ENCODE measurements at regions not wholly inside any gene's neighbourhood (a gene's known extent, or its start where the extent isn't known, plus 50 kb on each side); places are given as distances from the start of the nearest gene placed in this dataset.

GRCh38 chr4:123785538-123785937 is 388.9 kb downstream of the SPRY1 start:
- Histone ChIP-seq H3K4me3 (replicated peaks in 1 of 4; ENCODE audit: control extremely low read depth in 1 of 4, insufficient read depth in 1 of 4, low read depth in 3 of 4, low read length in 4 of 4) (peak overlapping the region in 1 of 4 experiments; percentile 3), H2AFZ (ENCODE audit: low read length) (no peak overlapping the region), H3K9me3 (ENCODE audit: control insufficient read depth, insufficient read depth, low read depth, low read length) (no peaks in the 10 kb centered on the region), H3K4me1 (ENCODE audit: control insufficient read depth, extremely low read depth, insufficient read depth, low read length) (peaks cover 32% of the 10 kb centered on the region), H3K79me2 (ENCODE audit: control insufficient read depth, insufficient read depth, low read length) (no peaks in the 10 kb centered on the region), H3K27me3 (ENCODE audit: control insufficient read depth, insufficient read depth, low read length) (no peaks in the 10 kb centered on the region), H3K4me2 (ENCODE audit: extremely low read depth, insufficient read depth, low read length) (peak overlapping the region; percentile 13), H3K27ac (ENCODE audit: insufficient read depth, low read length) (peak overlapping the region; percentile 76), H3K9ac (ENCODE audit: insufficient read depth, low read length) (no peak overlapping the region), H4K20me1 (ENCODE audit: control insufficient read depth, extremely low read depth, insufficient read depth, low read length) (no peaks in the 10 kb centered on the region), H3K36me3 (ENCODE audit: control insufficient read depth, insufficient read depth, low read length) (no peaks in the 10 kb centered on the region)
- TF ChIP-seq CTCF (conservative IDR thresholded peaks at IDR 0.05 in 1 of 2, IDR thresholded peaks at IDR 0.05 in 1 of 2; ENCODE audit: low read depth in 1 of 2, low read length in 2 of 2) (no peak), EZH2 (IDR thresholded peaks at IDR 0.05; ENCODE audit: low read length, missing control alignments) (no peak)
- DNase-seq (ENCODE audit: low read depth in 2 of 2) = peak; percentile 88 to 99

GRCh38 chr4:123786163-123786915 is 389.7 kb downstream of the SPRY1 start:
- peak overlapping the region; percentile 76 for H3K27ac ChIP-seq (ENCODE audit: insufficient read depth, low read length)
- peak overlapping the region; percentile 13 for H2AFZ ChIP-seq (ENCODE audit: low read length)
- H3K79me2 ChIP-seq (ENCODE audit: control insufficient read depth, insufficient read depth, low read length) = no peaks in the 10 kb centered on the region
- TF ChIP-seq EZH2 (IDR thresholded peaks at IDR 0.05; ENCODE audit: low read length, missing control alignments) (no peak), CTCF (conservative IDR thresholded peaks at IDR 0.05 in 1 of 2, IDR thresholded peaks at IDR 0.05 in 1 of 2; ENCODE audit: low read depth in 1 of 2, low read length in 2 of 2) (no peak)
- H3K36me3 ChIP-seq (ENCODE audit: control insufficient read depth, insufficient read depth, low read length) = no peaks in the 10 kb centered on the region
- peaks cover 32% of the 10 kb centered on the region for H3K4me1 ChIP-seq (ENCODE audit: control insufficient read depth, extremely low read depth, insufficient read depth, low read length)
- H3K9ac ChIP-seq (ENCODE audit: insufficient read depth, low read length) = no peak overlapping the region
- H3K4me2 ChIP-seq (ENCODE audit: extremely low read depth, insufficient read depth, low read length) = peak overlapping the region; percentile 46
- H3K4me3 ChIP-seq (replicated peaks in 1 of 4; ENCODE audit: control extremely low read depth in 1 of 4, insufficient read depth in 1 of 4, low read depth in 3 of 4, low read length in 4 of 4) = no peak overlapping the region
- H3K9me3 ChIP-seq (ENCODE audit: control insufficient read depth, insufficient read depth, low read depth, low read length) = no peaks in the 10 kb centered on the region
- no peaks in the 10 kb centered on the region for H3K27me3 ChIP-seq (ENCODE audit: control insufficient read depth, insufficient read depth, low read length)
- no peaks in the 10 kb centered on the region for H4K20me1 ChIP-seq (ENCODE audit: control insufficient read depth, extremely low read depth, insufficient read depth, low read length)
- peak; percentile 17 to 51 for DNase-seq (ENCODE audit: low read depth in 2 of 2)

- peak overlapping the region; percentile 46 for H3K4me2 ChIP-seq (ENCODE audit: extremely low read depth, insufficient read depth, low read length)
- H3K4me3 ChIP-seq (replicated peaks in 1 of 4; ENCODE audit: control extremely low read depth in 1 of 4, insufficient read depth in 1 of 4, low read depth in 3 of 4, low read length in 4 of 4) = no peak overlapping the region
- H3K36me3 ChIP-seq (ENCODE audit: control insufficient read depth, insufficient read depth, low read length) = no peaks in the 10 kb centered on the region
- DNase-seq (ENCODE audit: low read depth in 2 of 2) = peak; percentile 77 to 81
- no peak overlapping the region for H3K9ac ChIP-seq (ENCODE audit: insufficient read depth, low read length)
- no peaks in the 10 kb centered on the region for H3K9me3 ChIP-seq (ENCODE audit: control insufficient read depth, insufficient read depth, low read depth, low read length)
- no peaks in the 10 kb centered on the region for H3K27me3 ChIP-seq (ENCODE audit: control insufficient read depth, insufficient read depth, low read length)
- peaks cover 32% of the 10 kb centered on the region for H3K4me1 ChIP-seq (ENCODE audit: control insufficient read depth, extremely low read depth, insufficient read depth, low read length)
- TF ChIP-seq CTCF (conservative IDR thresholded peaks at IDR 0.05 in 1 of 2, IDR thresholded peaks at IDR 0.05 in 1 of 2; ENCODE audit: low read depth in 1 of 2, low read length in 2 of 2) = no peak
- TF ChIP-seq EZH2 (IDR thresholded peaks at IDR 0.05; ENCODE audit: low read length, missing control alignments) = no peak
- H3K27ac ChIP-seq (ENCODE audit: insufficient read depth, low read length) = peak overlapping the region; percentile 76
- H4K20me1 ChIP-seq (ENCODE audit: control insufficient read depth, extremely low read depth, insufficient read depth, low read length) = no peaks in the 10 kb centered on the region
- no peaks in the 10 kb centered on the region for H3K79me2 ChIP-seq (ENCODE audit: control insufficient read depth, insufficient read depth, low read length)
- H2AFZ ChIP-seq (ENCODE audit: low read length) = no peak overlapping the region
Observed at GRCh38 chr4:123786920-123787319, 390.3 kb downstream of the SPRY1 start.

Measured in fibroblast of lung (primary cell).